Suppressor macrophage treated with lipopolysaccharide for 1 hour (primary cell): ENCODE measurements at regions not wholly inside any gene's neighbourhood (a gene's known extent, or its start where the extent isn't known, plus 50 kb on each side); places are given as distances from the start of the nearest gene placed in this dataset.

Experiments
- DNase-seq, 3 donors: peaks; one replicate each; pipeline ENCODE4 v3.0.0-alpha.2; 2020 to 2022

GRCh38 chr2:196538646-196539045, 100.9 kb upstream of the CCDC150 start:
- DNase-seq, result no peak

GRCh38 chr2:196544906-196545433, 94.5 kb upstream of the CCDC150 start:
- DNase-seq, result no peak

GRCh38 chr2:196546151-196546919, 93.2 kb upstream of the CCDC150 start:
- no peak for DNase-seq

- no peak for DNase-seq
Measured at GRCh38 chr2:196549052-196549451, 90.5 kb upstream of the CCDC150 start.

- no peak for DNase-seq
Measured at GRCh38 chr2:196551014-196551413, 88.5 kb upstream of the CCDC150 start.

GRCh38 chr2:196555161-196555560, 84.4 kb upstream of the CCDC150 start:
- no peak for DNase-seq

- DNase-seq, result no peak
Measured at GRCh38 chr2:196555726-196556125, 83.8 kb upstream of the CCDC150 start.

GRCh38 chr2:196558497-196558896, 81.0 kb upstream of the CCDC150 start:
- no peak for DNase-seq

- DNase-seq, result no peak
Measured at GRCh38 chr2:196563876-196564275, 75.6 kb upstream of the CCDC150 start.

- peak in 1 of 3 donors; percentile 20 for DNase-seq
Measured at GRCh38 chr2:196565106-196565765, 74.3 kb upstream of the CCDC150 start.

- DNase-seq, result no peak
Measured at GRCh38 chr2:196565982-196566381, 73.5 kb upstream of the CCDC150 start.

GRCh38 chr2:196566961-196567666, 72.4 kb upstream of the CCDC150 start:
- peak in 2 of 3 donors; percentile 10 to 29 for DNase-seq

- no peak for DNase-seq
Measured at GRCh38 chr2:196568506-196568905, 71.0 kb upstream of the CCDC150 start.

- no peak for DNase-seq
Measured at GRCh38 chr2:196584903-196585302, 54.6 kb upstream of the CCDC150 start.

- DNase-seq, result no peak
Measured at GRCh38 chr2:196586511-196586991, 53.0 kb upstream of the CCDC150 start.

- no peak for DNase-seq
Measured at GRCh38 chr2:196587056-196587455, 52.5 kb upstream of the CCDC150 start.

- no peak for DNase-seq
Measured at GRCh38 chr2:196587739-196588138, 51.8 kb upstream of the CCDC150 start.

- DNase-seq, result no peak
Measured at GRCh38 chr2:196589419-196589818, 50.1 kb upstream of the CCDC150 start.
